ENCODE measurements at regions not wholly inside any gene's neighbourhood (a gene's known extent, or its start where the extent isn't known, plus 50 kb on each side); places are given as distances from the start of the nearest gene placed in this dataset.

DNA sequence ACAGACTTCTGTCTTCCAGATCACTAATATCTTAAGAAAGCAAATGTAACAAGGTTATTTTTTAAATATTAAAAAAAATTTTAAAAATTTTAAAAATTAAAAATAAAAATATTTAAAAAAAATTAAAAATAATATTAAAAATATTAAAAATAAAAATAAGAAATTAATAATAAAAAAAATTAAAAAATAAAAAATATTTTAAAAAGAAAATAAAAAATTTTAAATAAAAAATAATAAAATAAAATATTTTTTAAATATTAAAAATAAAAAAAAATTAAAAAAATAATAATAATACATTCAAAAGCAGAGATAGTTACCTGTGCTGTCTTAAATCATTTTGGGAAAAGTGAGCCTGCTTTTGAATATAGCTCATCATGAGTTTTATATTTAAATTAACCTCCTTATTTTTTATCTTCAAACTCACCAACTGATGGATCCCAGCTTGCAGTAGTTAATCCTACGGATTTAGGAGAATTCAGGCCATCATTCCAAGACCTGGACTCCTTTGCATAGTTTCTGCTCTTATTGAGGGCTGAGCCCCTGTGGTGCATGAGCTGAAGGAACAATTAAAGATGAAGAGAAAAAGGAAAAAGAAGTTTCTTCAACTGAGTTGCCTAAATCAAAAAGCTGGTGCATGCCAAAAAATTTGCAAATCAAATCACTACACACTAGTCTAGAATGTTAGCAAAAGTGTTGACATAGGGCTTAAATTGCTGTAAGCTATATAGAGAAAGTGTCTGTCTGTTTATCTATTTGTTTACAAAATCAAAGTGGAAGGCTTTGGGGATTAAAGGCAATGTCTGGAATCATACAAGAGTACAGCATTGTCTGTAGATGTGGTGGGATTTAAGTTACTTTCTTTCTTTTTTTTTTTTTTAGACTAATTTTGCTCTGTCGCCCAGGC, 50.5 kb upstream of the ZNF438 start:
- DNase-seq, result no peak

DNA sequence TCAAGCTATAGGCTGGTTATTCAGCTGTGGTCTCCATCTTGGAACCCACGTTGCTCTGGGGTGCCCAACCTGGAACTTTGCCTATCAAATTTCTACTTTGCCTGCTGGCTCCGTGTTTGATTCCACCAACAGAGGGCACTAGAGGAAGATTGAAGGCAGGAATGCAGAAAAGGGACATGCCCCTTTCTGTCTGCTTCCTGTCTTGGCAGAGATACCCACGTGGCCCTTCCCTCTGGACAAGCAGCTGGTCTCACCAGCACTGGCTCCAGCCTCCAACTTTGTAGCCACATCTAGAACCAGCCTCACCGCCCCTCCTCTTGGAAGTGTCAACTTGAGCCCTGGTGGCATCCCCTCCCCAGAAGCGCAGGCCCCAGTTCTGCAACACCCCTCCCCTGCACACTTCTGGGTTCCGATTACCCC, 52.1 kb upstream of the ZNF438 start:
- peak; percentile 38 for DNase-seq

DNA sequence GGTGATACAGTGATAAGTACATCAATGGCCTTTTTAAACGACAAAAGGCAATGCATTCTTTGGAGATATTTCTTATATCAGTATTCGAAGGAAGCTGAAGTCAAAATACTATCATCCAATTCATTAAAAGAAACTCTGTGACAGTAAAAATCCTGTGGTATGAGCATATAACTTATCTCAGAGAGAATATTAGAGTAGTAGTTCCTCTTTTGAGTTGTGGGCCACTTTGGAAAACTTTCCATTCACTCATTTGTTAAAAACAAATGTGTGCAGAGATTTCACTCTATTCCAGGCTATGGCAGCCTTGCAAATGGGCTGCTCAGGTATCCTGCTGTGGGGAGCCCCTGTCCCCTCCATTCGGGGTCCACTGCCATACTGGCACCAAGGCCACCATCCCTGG, 55.3 kb upstream of the ZNF438 start:
- DNase-seq, result no peak

DNA sequence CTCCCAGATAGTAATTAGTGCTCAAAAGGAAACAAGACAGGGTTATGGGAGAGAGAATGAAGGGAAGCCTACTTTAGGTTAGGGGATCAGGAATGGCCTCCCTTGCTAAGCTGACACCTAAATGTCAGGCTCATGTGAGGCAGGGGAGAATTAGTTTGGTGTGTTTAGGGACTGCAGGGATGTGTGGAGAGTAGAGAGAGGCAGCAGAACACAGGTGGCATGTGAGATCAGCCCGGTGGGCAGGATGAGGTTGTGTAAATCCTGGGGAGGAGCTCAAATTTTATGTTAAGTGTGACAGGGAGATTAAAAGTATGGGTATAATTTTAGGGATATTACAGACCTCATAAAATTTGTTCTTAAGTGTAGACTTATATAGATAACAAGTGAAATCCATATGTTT, 56.2 kb upstream of the ZNF438 start:
- no peak for DNase-seq

GRCh38 chr10:31090894-31091607, 59.4 kb upstream of the ZNF438 start:
- DNase-seq, result no peak

DNA sequence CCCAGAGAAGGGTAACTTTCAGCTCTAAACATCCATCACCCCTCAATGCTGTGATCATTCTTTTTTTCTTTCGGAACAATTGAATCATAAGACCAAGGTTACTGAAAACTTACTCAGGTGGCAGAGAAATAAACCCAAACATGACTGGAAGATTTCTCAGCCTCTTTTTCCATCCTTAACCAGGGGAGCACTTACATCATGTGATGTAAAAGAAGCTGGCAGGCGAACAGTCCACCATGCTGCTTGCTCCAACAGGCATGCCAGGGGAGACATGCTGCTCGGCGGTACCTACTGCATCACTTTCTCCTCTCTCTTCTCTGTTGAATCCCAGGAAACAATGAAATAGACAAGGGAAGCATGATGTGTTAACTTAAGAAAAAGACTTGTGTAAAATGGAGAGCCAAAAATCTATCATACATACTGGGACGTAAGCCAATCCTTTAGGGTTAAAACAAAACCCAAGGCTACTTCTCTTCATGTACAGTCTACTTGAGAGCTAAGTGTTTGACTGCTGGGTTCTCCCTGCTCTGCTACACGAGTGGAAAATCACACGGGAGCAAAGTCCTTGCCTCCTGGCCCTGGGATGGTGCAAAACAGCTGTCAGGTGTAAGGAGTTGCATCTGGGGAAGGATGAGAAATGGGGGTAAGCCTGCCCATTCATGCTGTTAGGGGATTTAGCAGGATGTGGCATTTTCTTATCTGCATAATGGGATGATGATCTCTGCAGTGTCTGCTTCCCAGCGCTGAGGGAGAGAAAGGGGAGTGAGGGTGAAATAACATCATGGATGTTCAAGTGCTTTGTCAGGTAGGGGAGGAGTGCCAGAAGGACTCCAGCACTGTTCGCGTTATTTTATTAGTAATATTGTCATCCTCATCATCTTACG, 64.3 kb upstream of the ZNF438 start:
- DNase-seq, result no peak

- DNase-seq, result no peak
These were observed 66.4 kb upstream of the ZNF438 start for GRCh38 chr10:31098046-31098445.

GRCh38 chr10:31099094-31099493, 67.4 kb upstream of the ZNF438 start:
- no peak for DNase-seq

DNA sequence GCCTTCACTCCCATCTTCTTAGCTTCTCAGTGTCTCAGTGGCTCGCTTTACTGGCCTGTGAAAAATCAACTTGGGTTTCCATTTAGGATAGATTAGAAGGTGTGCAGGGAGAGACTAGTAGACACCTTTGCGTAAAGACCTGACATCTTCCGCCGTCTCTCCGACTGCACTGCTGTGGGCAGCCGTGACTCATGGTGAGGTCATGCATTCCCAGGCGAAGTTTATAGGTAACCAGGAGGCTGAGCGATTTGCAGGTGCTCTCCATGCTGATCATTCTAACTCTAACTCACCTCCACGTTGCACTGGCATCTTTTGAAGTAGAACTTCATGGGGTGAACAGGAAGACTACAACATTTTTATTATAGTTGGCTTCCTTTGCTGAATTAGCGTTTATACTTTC, 68.0 kb upstream of the ZNF438 start:
- no peak for DNase-seq

DNA sequence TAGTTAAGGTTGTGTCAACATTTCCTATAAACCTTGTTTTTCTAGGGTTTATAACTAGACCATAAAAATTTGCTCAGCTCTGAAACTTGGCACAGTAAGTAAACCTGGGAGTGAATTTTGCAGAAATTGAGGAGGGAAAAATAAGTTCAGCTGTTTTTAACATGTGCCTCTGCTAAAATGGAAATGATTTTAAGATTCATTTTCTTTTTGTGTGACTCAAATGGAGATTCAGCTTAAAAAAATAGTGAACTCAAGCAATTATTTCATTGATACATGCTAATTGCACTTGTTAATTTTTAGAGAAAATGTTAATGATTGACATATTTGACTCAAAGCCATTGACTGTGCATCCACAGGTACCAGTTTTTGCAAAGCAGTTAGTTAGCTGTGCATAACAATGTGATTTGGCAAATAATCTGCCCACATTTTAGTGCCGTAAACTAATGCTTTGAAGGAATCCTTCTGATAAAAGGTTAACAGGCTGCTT, 68.5 kb upstream of the ZNF438 start:
- no peak for DNase-seq

DNA sequence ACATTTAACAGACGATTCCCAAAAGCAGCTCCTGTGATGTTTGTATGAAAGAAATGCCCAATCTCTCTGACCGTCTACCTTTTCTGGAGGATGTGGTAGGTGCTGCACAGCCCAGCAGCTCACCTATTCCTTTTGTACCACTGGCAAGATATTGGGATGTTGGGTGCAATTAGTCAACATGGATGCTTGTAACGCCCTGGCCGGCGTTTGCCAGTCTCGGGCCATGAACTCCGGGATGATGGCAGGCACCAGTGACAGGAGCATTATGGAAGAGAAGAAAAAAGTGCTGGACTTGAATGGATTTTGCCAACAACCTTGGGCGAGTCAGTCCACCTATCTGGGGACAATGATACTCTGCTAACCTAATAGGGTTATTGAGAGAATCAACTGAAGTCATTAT, 69.0 kb upstream of the ZNF438 start:
- no peak for DNase-seq

DNA sequence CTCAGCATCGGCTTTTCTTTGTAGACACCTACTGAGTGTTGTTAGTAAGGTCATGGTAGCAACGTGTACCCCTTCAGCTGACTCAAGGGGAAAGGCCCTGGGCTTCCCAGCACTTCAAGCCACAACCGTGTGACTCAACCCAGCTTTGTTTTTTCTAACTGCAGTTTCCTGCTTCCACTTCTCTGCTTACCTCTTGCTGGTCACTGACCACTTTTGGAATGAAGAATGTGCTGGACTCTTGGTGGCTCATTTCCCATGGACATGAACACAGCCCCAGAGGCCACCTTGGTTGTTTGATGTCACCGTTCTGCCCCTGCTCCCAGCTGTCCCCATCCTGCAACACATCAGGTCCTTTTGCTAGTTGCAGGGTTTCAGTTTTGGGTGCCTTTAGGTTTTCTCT, 69.5 kb upstream of the ZNF438 start:
- DNase-seq, result peak; percentile 35

DNA sequence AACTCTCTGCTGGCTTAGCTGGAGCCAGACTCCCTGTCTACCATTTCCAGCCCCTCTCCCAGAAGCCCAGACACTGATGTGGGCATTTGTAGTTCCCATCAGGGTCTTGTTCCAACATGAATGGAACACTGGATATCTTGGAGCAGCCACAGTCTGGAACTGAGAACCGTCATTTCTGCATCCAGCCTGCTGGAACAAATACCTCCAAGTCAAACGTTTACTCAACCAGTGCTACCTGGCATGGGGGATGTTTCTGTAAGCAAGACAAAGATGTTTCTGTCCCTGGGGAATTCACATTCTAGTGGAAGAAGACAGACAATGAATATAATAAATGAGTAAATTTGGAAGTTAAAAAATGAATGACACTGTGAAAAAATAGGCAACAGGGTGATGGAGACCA, 70.8 kb upstream of the ZNF438 start:
- no peak for DNase-seq

DNA sequence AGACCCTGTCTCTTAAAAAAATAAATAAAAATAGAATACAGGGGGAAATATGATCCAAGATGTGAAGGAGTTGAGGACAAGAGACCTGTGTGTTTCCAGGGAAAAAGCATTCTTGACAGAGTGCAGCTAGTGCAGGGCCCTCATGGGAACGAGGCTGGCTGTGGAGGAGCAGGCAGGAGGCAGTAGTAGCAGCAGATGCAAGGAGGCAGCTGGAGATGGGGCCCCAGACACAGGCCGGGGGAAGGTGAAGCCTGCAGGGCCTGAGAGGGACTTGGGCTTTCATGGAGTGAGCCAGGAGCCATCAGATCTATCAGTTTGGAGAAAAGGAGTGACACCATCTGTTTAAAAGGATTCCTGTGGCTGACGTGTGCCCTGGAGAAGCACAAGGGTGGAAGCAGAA, 71.4 kb upstream of the ZNF438 start:
- no peak for DNase-seq

GRCh38 chr10:31112961-31113360, 81.3 kb upstream of the ZNF438 start:
- DNase-seq, result no peak

DNA sequence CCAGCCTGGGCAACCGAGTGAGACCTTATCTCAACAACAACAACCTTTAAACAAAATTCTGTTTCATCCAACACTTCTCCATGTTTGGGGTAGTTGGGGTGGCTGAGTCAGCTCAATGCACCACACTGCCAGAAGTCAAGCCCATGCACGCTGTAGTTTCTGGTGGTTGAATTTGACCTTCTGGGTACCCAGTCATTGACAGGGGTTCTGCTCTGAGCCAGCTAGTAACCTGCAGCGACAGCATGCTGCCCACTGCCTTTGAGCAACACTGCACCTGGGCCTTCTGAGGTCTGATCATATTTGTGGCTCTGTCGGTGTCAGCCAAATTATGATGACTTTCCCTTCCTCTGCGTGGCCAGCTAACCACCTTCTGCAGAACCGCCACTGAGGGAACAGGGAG, 84.6 kb upstream of the ZNF438 start:
- DNase-seq, result no peak

DNA sequence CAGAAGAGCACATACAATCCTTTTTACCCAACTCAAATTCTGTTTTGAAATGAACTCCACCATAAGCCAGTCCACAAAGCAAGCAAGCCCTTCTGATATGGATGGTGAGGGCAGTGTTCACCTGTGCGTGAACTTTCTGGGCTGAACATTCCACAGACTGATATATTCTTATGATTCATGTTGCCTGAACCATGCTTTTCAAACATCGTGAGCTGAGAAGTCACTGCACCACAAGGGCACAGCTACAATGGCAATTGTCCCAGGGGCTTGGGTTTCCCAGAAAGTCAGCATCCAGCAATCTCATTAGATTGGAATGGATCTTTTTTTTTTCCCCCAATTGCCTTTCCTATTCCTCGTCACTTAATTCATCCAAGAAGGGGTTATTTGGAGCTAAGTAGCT, 86.9 kb upstream of the ZNF438 start:
- no peak for DNase-seq

DNA sequence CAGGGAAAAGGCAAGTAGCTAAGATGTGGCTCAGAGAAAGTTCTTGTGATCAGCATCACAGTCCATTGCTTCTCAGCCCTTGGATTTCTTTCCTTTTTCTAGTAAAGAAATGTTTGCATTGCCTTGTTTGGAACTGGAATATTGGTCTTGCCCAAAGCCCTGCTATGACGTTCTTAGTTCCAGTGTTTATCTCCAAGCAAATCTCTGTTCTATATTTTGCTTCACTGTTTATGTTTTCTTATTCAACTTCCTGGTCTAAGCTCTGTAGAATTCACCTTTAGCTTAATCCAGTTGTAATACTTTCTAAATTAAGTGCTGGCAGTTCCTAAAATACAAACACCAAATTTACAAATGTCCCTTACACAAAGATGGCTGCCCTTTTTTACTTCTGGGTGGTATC, 88.7 kb upstream of the ZNF438 start:
- no peak for DNase-seq

- DNase-seq, result no peak
These were observed 89.5 kb upstream of the ZNF438 start for GRCh38 chr10:31120961-31121685.

GRCh38 chr10:31121757-31122577, 90.3 kb upstream of the ZNF438 start:
- no peak for DNase-seq

GRCh38 chr10:31123946-31124345, 92.3 kb upstream of the ZNF438 start:
- no peak for DNase-seq

DNA sequence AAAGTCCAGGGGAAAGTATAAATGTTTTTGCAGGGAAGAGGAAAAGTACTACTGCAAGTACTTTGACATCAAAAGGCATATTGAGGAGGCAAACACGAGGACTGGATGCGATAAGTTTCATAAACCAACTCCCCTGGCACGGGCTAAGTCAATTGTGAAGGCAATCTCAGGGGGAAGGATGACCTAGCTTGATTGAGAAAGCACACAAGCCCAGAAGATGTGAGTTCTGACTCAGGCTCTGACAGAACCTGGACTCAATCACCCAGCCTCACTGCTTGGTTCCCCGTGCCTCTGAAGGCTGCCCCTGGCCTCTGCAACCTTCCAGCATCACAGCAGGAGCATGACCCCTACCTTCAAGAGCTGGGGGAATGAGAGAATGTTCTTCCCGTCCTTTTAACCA, 93.2 kb upstream of the ZNF438 start:
- DNase-seq, result no peak
